SK-N-SH treated with all-trans-retinoic acid at 6 μM for 48 hours (cell line): ENCODE measurements at regions not wholly inside any gene's neighbourhood (a gene's known extent, or its start where the extent isn't known, plus 50 kb on each side); places are given as distances from the start of the nearest gene placed in this dataset.

Experiments
- ARNTL ChIP-seq: fragments of 450-650 bp; formaldehyde crosslinking; IDR thresholded peaks from 2 replicates; pipeline ENCODE4 v1.5.0; 2020; ENCODE audit warnings: low read depth, mild to moderate bottlenecking, moderate library complexity, borderline replicate concordance
- CSRNP3 ChIP-seq: fragments of 250-450 bp; sonication (Bioruptor Pico); IDR thresholded peaks from 2 replicates; pipeline ENCODE4 v1.5.1; 2021; ENCODE audit warnings: mild to moderate bottlenecking, moderate library complexity
- ESRRG ChIP-seq: fragments of 250-450 bp; sonication (Bioruptor Pico); IDR thresholded peaks from 2 replicates; pipeline ENCODE4 v1.6.1; 2021; ENCODE audit warnings: mild to moderate bottlenecking
- OSR1 ChIP-seq: fragments of 250-450 bp; sonication (Bioruptor Pico); IDR thresholded peaks from 2 replicates; pipeline ENCODE4 v1.8.0; 2022; ENCODE audit warnings: moderate library complexity, mild to moderate bottlenecking, inconsistent platforms
- PPARA ChIP-seq: fragments of 250-450 bp; sonication (Bioruptor Pico); IDR thresholded peaks from 2 replicates; pipeline ENCODE4 v1.5.0; 2020; ENCODE audit warnings: mild to moderate bottlenecking, borderline replicate concordance
- TSHZ2 ChIP-seq: fragments of 250-450 bp; sonication (Bioruptor Pico); IDR thresholded peaks from 2 replicates; pipeline ENCODE4 v1.5.0; 2020; ENCODE audit warnings: mild to moderate bottlenecking, moderate library complexity
- ZFP30 ChIP-seq: fragments of 450-650 bp; formaldehyde crosslinking; IDR thresholded peaks from 2 replicates; pipeline ENCODE4 v1.5.0; 2022; ENCODE audit warnings: mild to moderate bottlenecking, moderate library complexity
- ZNF8 ChIP-seq: fragments of 450-650 bp; formaldehyde crosslinking; IDR thresholded peaks from 2 replicates; pipeline ENCODE4 v1.5.0; 2020; ENCODE audit warnings: mild to moderate bottlenecking, moderate library complexity

- TF ChIP-seq ZFP30 (no peak), ARNTL (CRISPR knock-in tag) (no peak), PPARA (no peak), OSR1 (no peak), CSRNP3 (no peak), ESRRG (no peak), TSHZ2 (CRISPR knock-in tag) (no peak), ZNF8 (CRISPR knock-in tag) (no peak)
Measured at GRCh38 chr9:80158131-80158530, 586.4 kb downstream of the TLE4 start.
